H1 (cell line): ENCODE measurements at regions not wholly inside any gene's neighbourhood (a gene's known extent, or its start where the extent isn't known, plus 50 kb on each side); places are given as distances from the start of the nearest gene placed in this dataset.

Experiments
- CEBPB ChIP-seq: IDR thresholded peaks from 2 replicates; pipeline ENCODE4 v1.6.1; 2012; ENCODE audit warnings: low read depth, low read length
- EZH2 ChIP-seq: fragments of 200-600 bp; sonication (generic); IDR thresholded peaks from 2 replicates; pipeline ENCODE4 v1.7.1; 2012; ENCODE audit warnings: low read depth, mild to moderate bottlenecking, moderate library complexity, low read length, inconsistent platforms; ENCODE audit not compliant: severe bottlenecking
- POLR2A ChIP-seq, 2 experiments: IDR thresholded peaks; 1 replicate in 1 of 2; 2 replicates in 1 of 2; pipeline ENCODE4 v1.6.1; 2011; ENCODE audit warnings: low read depth in 2 of 2, low read length in 2 of 2, mild to moderate bottlenecking in 2 of 2; ENCODE audit errors: control extremely low read depth in 1 of 2
- POLR2AphosphoS5 ChIP-seq: IDR thresholded peaks from 2 replicates; pipeline ENCODE4 v1.6.1; 2011; ENCODE audit warnings: low read depth, low read length
- POU5F1 ChIP-seq: IDR thresholded peaks from 2 replicates; pipeline ENCODE4 v1.6.1; 2011; ENCODE audit warnings: low read depth, mild to moderate bottlenecking, low read length, moderate library complexity
- SP1 ChIP-seq: IDR thresholded peaks from 2 replicates; pipeline ENCODE4 v1.6.1; 2011; ENCODE audit warnings: low read depth, low read length
- SP2 ChIP-seq: IDR thresholded peaks from 2 replicates; pipeline ENCODE4 v1.6.1; 2012; ENCODE audit warnings: mild to moderate bottlenecking, low read length, inconsistent platforms
- TF ChIP-seq, protein P1 (sequence below), 3 experiments: IDR thresholded peaks; 1 replicate in 2 of 3; 2 replicates in 1 of 3; pipeline versions ENCODE4 v1.5.1 to v1.6.1; 2011; ENCODE audit warnings: low read length in 3 of 3, mild to moderate bottlenecking in 3 of 3, inconsistent platforms in 2 of 3, low read depth in 1 of 3, moderate library complexity in 1 of 3; ENCODE audit not compliant: insufficient read depth in 1 of 3; ENCODE audit errors: control extremely low read depth in 1 of 3

DNA sequence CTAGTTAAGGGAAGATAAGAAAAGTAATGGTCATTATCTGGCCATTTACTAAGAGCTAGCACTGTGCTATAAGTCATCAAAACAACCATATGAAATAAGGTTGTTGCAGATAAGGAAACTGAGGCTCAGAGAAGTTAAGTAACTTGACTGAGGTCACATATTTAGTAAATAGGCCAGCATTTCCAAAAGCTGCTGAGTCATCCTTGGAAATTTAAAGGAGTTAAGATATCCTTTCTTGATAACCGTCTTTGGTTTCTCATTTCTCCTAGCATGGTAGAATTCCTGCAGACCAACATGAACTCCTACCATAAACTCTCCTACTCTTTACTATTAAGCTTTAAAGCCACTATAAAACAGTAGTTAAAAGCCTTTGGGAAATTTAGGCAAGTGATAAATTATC is 85.0 kb upstream of the PDZRN3 start:
- TF ChIP-seq POLR2A (IDR thresholded peaks at IDR 0.05; ENCODE audit: control extremely low read depth in 1 of 2, low read depth in 2 of 2, low read length in 2 of 2) (no peak), SP1 (no peak), POLR2AphosphoS5 (no peak), CEBPB (no peak), POU5F1 (no peak), SP2 (no peak), EZH2 (no peak)
- TF ChIP-seq, protein P1, sequence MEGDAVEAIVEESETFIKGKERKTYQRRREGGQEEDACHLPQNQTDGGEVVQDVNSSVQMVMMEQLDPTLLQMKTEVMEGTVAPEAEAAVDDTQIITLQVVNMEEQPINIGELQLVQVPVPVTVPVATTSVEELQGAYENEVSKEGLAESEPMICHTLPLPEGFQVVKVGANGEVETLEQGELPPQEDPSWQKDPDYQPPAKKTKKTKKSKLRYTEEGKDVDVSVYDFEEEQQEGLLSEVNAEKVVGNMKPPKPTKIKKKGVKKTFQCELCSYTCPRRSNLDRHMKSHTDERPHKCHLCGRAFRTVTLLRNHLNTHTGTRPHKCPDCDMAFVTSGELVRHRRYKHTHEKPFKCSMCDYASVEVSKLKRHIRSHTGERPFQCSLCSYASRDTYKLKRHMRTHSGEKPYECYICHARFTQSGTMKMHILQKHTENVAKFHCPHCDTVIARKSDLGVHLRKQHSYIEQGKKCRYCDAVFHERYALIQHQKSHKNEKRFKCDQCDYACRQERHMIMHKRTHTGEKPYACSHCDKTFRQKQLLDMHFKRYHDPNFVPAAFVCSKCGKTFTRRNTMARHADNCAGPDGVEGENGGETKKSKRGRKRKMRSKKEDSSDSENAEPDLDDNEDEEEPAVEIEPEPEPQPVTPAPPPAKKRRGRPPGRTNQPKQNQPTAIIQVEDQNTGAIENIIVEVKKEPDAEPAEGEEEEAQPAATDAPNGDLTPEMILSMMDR (IDR thresholded peaks at IDR 0.05; ENCODE audit: control extremely low read depth in 1 of 3, insufficient read depth in 1 of 3, low read depth in 1 of 3, low read length in 3 of 3): no peak
